Right atrium auricular region (tissue), 2 donors: ENCODE measurements at regions not wholly inside any gene's neighbourhood (a gene's known extent, or its start where the extent isn't known, plus 50 kb on each side); places are given as distances from the start of the nearest gene placed in this dataset.

Experiments
- DNase-seq: peaks from one replicate; pipeline ENCODE4 v3.0.0-alpha.2; 2019; ENCODE audit warnings: low spot score
- H3K27ac ChIP-seq, 2 donors: fragments of 200-600 bp; sonication (generic); 1 replicate in 1 of 2; 2 replicates in 1 of 2; pipeline ENCODE4 v1.5.1; 2016 to 2019
- H3K27me3 ChIP-seq, 2 donors: fragments of 200-600 bp; sonication (generic); one replicate each; pipeline versions ENCODE4 v1.5.1 to v1.6.0; 2017 to 2019
- H3K36me3 ChIP-seq: fragments of 200-600 bp; sonication (generic); one replicate; pipeline ENCODE4 v1.5.1; 2016
- H3K4me1 ChIP-seq, 2 donors: fragments of 200-600 bp; sonication (generic); one replicate each; pipeline versions ENCODE4 v1.5.1 to v1.6.0; 2017 to 2019
- H3K4me3 ChIP-seq, 2 donors: fragments of 200-600 bp; sonication (generic); 1 replicate in 1 of 2; 2 replicates in 1 of 2; pipeline ENCODE4 v1.5.1; 2017 to 2019; ENCODE audit warnings: mild to moderate bottlenecking in 1 of 2, moderate library complexity in 1 of 2
- H3K9me3 ChIP-seq, 2 donors: fragments of 200-600 bp; sonication (generic); one replicate each; pipeline ENCODE4 v1.5.1; 2019
- CTCF ChIP-seq, 2 donors: fragments of 200-600 bp; sonication (generic); IDR thresholded peaks; one replicate each; pipeline ENCODE4 v1.5.1; 2019; ENCODE audit warnings: antibody characterized with exemption in 2 of 2

- TF ChIP-seq CTCF (IDR thresholded peaks at IDR 0.05), result no peak
- no peak for DNase-seq
- H3K9me3 ChIP-seq, result no peaks in the 10 kb centered on the region
- no peaks in the 10 kb centered on the region for H3K36me3 ChIP-seq
- no peak overlapping the region for H3K4me3 ChIP-seq
- H3K4me1 ChIP-seq, result no peaks in the 10 kb centered on the region
- no peaks in the 10 kb centered on the region for H3K27me3 ChIP-seq
- no peak overlapping the region for H3K27ac ChIP-seq
Observed at GRCh38 chr3:193187070-193187722, 53.8 kb upstream of the PLAAT1 start.

- Histone ChIP-seq H3K9me3 (no peaks in the 10 kb centered on the region), H3K27ac (no peak overlapping the region), H3K36me3 (no peaks in the 10 kb centered on the region), H3K27me3 (no peaks in the 10 kb centered on the region), H3K4me1 (no peaks in the 10 kb centered on the region), H3K4me3 (no peak overlapping the region)
- peak in 1 of 2 donors; percentile 55 for TF ChIP-seq CTCF (IDR thresholded peaks at IDR 0.05)
- DNase-seq, result no peak
Observed at GRCh38 chr3:193190146-193190786, 50.8 kb upstream of the PLAAT1 start.
